Stimulated activated CD4-positive, alpha-beta T cell treated with anti-CD3 and anti-CD28 coated beads, TNF-alpha, amount 100 ng/mL, for 48 hours (primary cell): ENCODE measurements at regions not wholly inside any gene's neighbourhood (a gene's known extent, or its start where the extent isn't known, plus 50 kb on each side); places are given as distances from the start of the nearest gene placed in this dataset.
"Not testable (repeated sequence)": the region's sequence is repeated elsewhere in the genome, so short reads cannot be mapped to it uniquely, and the experiment has no call there.

Source experiments
- DNase-seq, 3 donors: peaks; one replicate each; pipeline ENCODE4 v3.0.0-alpha.2; 2020; ENCODE audit warnings: low read depth in 3 of 3

GRCh38 chr7:156515911-156516790 is 124.4 kb upstream of the RNF32 start:
- no peak for DNase-seq

GRCh38 chr7:156514851-156515250 is 125.7 kb upstream of the RNF32 start:
- no peak for DNase-seq

- no peak for DNase-seq
Observed at GRCh38 chr7:156511426-156511825, 129.1 kb upstream of the RNF32 start.

GRCh38 chr7:156510966-156511365 is 129.6 kb upstream of the RNF32 start:
- no peak for DNase-seq

GRCh38 chr7:156509216-156509615 is 131.4 kb upstream of the RNF32 start:
- no peak for DNase-seq

GRCh38 chr7:156505876-156506275 is 134.7 kb upstream of the RNF32 start:
- no peak for DNase-seq

- no peak for DNase-seq
Observed at GRCh38 chr7:156504687-156505545, 135.7 kb upstream of the RNF32 start.

GRCh38 chr7:156504006-156504405 is 136.6 kb upstream of the RNF32 start:
- no peak for DNase-seq

GRCh38 chr7:156503196-156503595 is 137.4 kb upstream of the RNF32 start:
- no peak for DNase-seq

GRCh38 chr7:156501815-156502214 is 138.8 kb upstream of the RNF32 start:
- not testable (repeated sequence) for DNase-seq

GRCh38 chr7:156499247-156499881 is 141.2 kb upstream of the RNF32 start:
- DNase-seq, result no peak

- DNase-seq, result no peak
Observed at GRCh38 chr7:156497776-156498509, 142.6 kb upstream of the RNF32 start.

GRCh38 chr7:156496865-156497264 is 143.7 kb upstream of the RNF32 start:
- DNase-seq, result no peak

GRCh38 chr7:156496363-156496769 is 144.2 kb upstream of the RNF32 start:
- DNase-seq, result no peak

GRCh38 chr7:156494960-156495359 is 145.6 kb upstream of the RNF32 start:
- no peak for DNase-seq

- DNase-seq, result no peak
Observed at GRCh38 chr7:156493942-156494341, 146.6 kb upstream of the RNF32 start.

- DNase-seq, result no peak
Observed at GRCh38 chr7:156492170-156492569, 148.4 kb upstream of the RNF32 start.

- DNase-seq, result no peak
Observed at GRCh38 chr7:156491435-156491834, 149.1 kb upstream of the RNF32 start.

GRCh38 chr7:156490021-156490800 is 150.4 kb upstream of the RNF32 start:
- DNase-seq, result no peak

- DNase-seq, result no peak
Observed at GRCh38 chr7:156487811-156488533, 152.6 kb upstream of the RNF32 start.
